GM12878 (cell line): ENCODE measurements at regions not wholly inside any gene's neighbourhood (a gene's known extent, or its start where the extent isn't known, plus 50 kb on each side); places are given as distances from the start of the nearest gene placed in this dataset.

Source experiments
- ATAC-seq: fragments of 200-7000 bp; cut with Tn5 transposase; 3 replicates; pipeline ENCODE4 v1.9.1; 2020; ENCODE audit warnings: mild to moderate bottlenecking, moderate library complexity
- BruUV-seq: library from RNA; stranded (reverse); fragments of 400-500 nt; replicated peaks from 2 replicates; lab custom pipeline; 2021; lab: Mats Ljungman, UMichigan
- CTCF ChIA-PET: fragments of 300-600 bp; sonication (Branson Sonifier 250); formaldehyde crosslinking; extraction: SDS; loops from one replicate; lab custom pipeline; 2021; ENCODE audit warnings: inconsistent platforms; lab: Yijun Ruan, JAX
- POLR2A ChIA-PET: fragments of 350-600 bp; formaldehyde crosslinking; extraction: SDS; loops from one replicate; lab custom pipeline; 2021; ENCODE audit warnings: inconsistent platforms; lab: Charles Lee
- RAD21 ChIA-PET: fragments of 300-600 bp; sonication (Branson Sonifier 250); formaldehyde crosslinking; loops from one replicate; lab custom pipeline; 2023; ENCODE audit warnings: antibody characterized with exemption; ENCODE audit not compliant: unreplicated experiment; lab: Charles Lee
- SMC1A ChIA-PET: fragments of 300-600 bp; sonication (Branson Sonifier 250); formaldehyde crosslinking; loops from one replicate; lab custom pipeline; 2023; ENCODE audit not compliant: unreplicated experiment, uncharacterized antibody; lab: Charles Lee
- DNase-seq: peaks from one replicate; pipeline ENCODE4 v3.0.0-alpha.2; 2011; ENCODE audit warnings: low read depth, low spot score
- FAIRE-seq: peaks from 3 replicates; lab custom pipeline; 2011; peaks lifted over from hg19 to GRCh38; lab: Jason Lieb, UNC
- H2AFZ ChIP-seq: 2 replicates; pipeline ENCODE4 v1.6.0; 2011; ENCODE audit warnings: low read depth, low read length, control low read depth; ENCODE audit not compliant: control insufficient read depth
- H3K27ac ChIP-seq: 2 replicates; pipeline ENCODE4 v1.5.1; 2011; ENCODE audit warnings: control low read depth; ENCODE audit not compliant: control insufficient read depth, insufficient read depth
- H3K27me3 ChIP-seq, 2 experiments: replicated peaks in 1 of 2; 2 replicates each; pipeline versions ENCODE4 v1.6.0 to v1.6.1; 2011; ENCODE audit warnings: low read length in 1 of 2; ENCODE audit not compliant: control insufficient read depth in 2 of 2, insufficient read depth in 2 of 2
- H3K36me3 ChIP-seq, 2 experiments: 2 replicates each; pipeline ENCODE4 v1.5.1; 2011; ENCODE audit warnings: low read length in 1 of 2; ENCODE audit not compliant: control insufficient read depth in 2 of 2, insufficient read depth in 2 of 2
- H3K4me1 ChIP-seq: 2 replicates; pipeline ENCODE4 v1.6.1; 2011; ENCODE audit warnings: mild to moderate bottlenecking, low read length, moderate library complexity, mixed read lengths; ENCODE audit not compliant: control insufficient read depth, insufficient read depth
- H3K4me2 ChIP-seq: 2 replicates; pipeline ENCODE4 v1.6.0; 2011; ENCODE audit warnings: control low read depth; ENCODE audit not compliant: control insufficient read depth, insufficient read depth
- H3K4me3 ChIP-seq: fragments of 200-600 bp; sonication (generic); 2 replicates; pipeline ENCODE4 v1.5.1; 2016
- H3K79me2 ChIP-seq: 2 replicates; pipeline ENCODE4 v1.6.0; 2011; ENCODE audit warnings: low read length; ENCODE audit not compliant: control insufficient read depth, insufficient read depth
- H3K9ac ChIP-seq: 2 replicates; pipeline ENCODE4 v1.8.0; 2011; ENCODE audit warnings: low read length, control low read depth, mixed read lengths; ENCODE audit not compliant: control insufficient read depth, insufficient read depth
- H3K9me3 ChIP-seq: replicated peaks from 3 replicates; pipeline ENCODE4 v1.5.1; 2011; ENCODE audit warnings: mild to moderate bottlenecking, low read length; ENCODE audit not compliant: control insufficient read depth, insufficient read depth
- H4K20me1 ChIP-seq: 2 replicates; pipeline ENCODE4 v1.6.0; 2011; ENCODE audit not compliant: control insufficient read depth, insufficient read depth
- E2F8 ChIP-seq: fragments of 450-650 bp; IDR thresholded peaks from 2 replicates; pipeline ENCODE4 v1.6.1; 2018; ENCODE audit warnings: mild to moderate bottlenecking, low read depth, moderate library complexity; ENCODE audit not compliant: partially characterized antibody
- JUNB ChIP-seq: IDR thresholded peaks from 2 replicates; pipeline ENCODE4 v1.6.1; 2016; ENCODE audit warnings: antibody characterized with exemption, mild to moderate bottlenecking
- NFYB ChIP-seq: IDR thresholded peaks from 2 replicates; pipeline ENCODE4 v1.6.1; 2011; ENCODE audit warnings: low read depth, mild to moderate bottlenecking, low read length, improper control_type of control experiment, moderate library complexity; ENCODE audit not compliant: insufficient read depth
- REST ChIP-seq: IDR thresholded peaks from 2 replicates; pipeline ENCODE4 v1.6.1; 2012; ENCODE audit warnings: mild to moderate bottlenecking, low read depth, low read length
- STAT3 ChIP-seq: IDR thresholded peaks from 2 replicates; pipeline ENCODE4 v1.6.1; 2011; ENCODE audit warnings: low read depth, low read length, improper control_type of control experiment
- TCF12 ChIP-seq: IDR thresholded peaks from 2 replicates; pipeline ENCODE4 v1.6.1; 2011; ENCODE audit warnings: low read depth, mild to moderate bottlenecking, low read length
- TCF3 ChIP-seq: IDR thresholded peaks from 2 replicates; pipeline ENCODE4 v1.6.1; 2012; ENCODE audit warnings: low read depth, mild to moderate bottlenecking, low read length, borderline replicate concordance; ENCODE audit not compliant: insufficient read depth
- ZBTB33 ChIP-seq: fragments of 450-650 bp; IDR thresholded peaks from 2 replicates; pipeline ENCODE4 v1.6.1; 2017; ENCODE audit warnings: mild to moderate bottlenecking
- WGBS: methylation state at CpG from one replicate; pipeline ENCODE4 v1.1.6; 2016; ENCODE audit warnings: low lambda C conversion rate; ENCODE audit not compliant: insufficient replicate concordance, insufficient coverage; ENCODE audit errors: missing lambda C conversion rate; 5-methylcytosine and 5-hydroxymethylcytosine counted together
- in situ Hi-C: fragments of 300-500 bp; cut with MboI; formaldehyde crosslinking; loops from 9 replicates; pipeline ENCODE4 v1.14.3; 2018; ENCODE audit warnings: mixed read lengths
- intact Hi-C: fragments of 100-400 bp; cut with micrococcal nuclease; formaldehyde crosslinking; loops from one replicate; pipeline ENCODE4 v1.14.2; 2022; ENCODE audit not compliant: unreplicated experiment

- H3K4me1 ChIP-seq: no peaks in the 10 kb centered on the region; the same call in 1 of the 2 replicates
- intact Hi-C loops: loop anchor here (5.0 kb wide), 2 partner anchors 340 to 565 kb away; partner anchors contain the start of gene MARCKS
- ATAC-seq (no peak), FAIRE-seq (no peak), DNase-seq (no peak)
- H3K9me3 ChIP-seq: peaks cover 5% of the 10 kb centered on the region
- H3K9ac ChIP-seq: no peak overlapping the region
- no peak overlapping the region for H2AFZ ChIP-seq
- TF ChIP-seq TCF12: no peak
- no peak for TF ChIP-seq ZBTB33
- no peak for TF ChIP-seq JUNB
- TF ChIP-seq REST: no peak
- no peak for TF ChIP-seq TCF3
- TF ChIP-seq E2F8: no peak
- no peak for TF ChIP-seq NFYB
- no peak for TF ChIP-seq STAT3
- 95% methylated on average over 4 of the region's 4 CpGs for WGBS
- no peaks in the 10 kb centered on the region for H3K27me3 ChIP-seq
- H3K36me3 ChIP-seq: no peaks in the 10 kb centered on the region
- H3K79me2 ChIP-seq: no peaks in the 10 kb centered on the region
- POLR2A ChIA-PET: no interaction called here
- H4K20me1 ChIP-seq: no peaks in the 10 kb centered on the region
- in situ Hi-C loops: no loop called here
- RAD21 ChIA-PET: interaction anchor here (1.0 kb wide), 1 partner anchor 341 kb away, joined by 3 read pairs; no protein-coding TSS in a partner anchor
- no peak overlapping the region for H3K27ac ChIP-seq
- no peak overlapping the region for H3K4me3 ChIP-seq
- no TSS peak for BruUV-seq
- CTCF ChIA-PET: interaction anchor here (0.5 to 2.9 kb wide), 4 partner anchors 15 to 587 kb away, joined by 3 to 15 read pairs (median 4); no protein-coding TSS in a partner anchor
- SMC1A ChIA-PET: interaction anchor here (1.2 to 2.1 kb wide), 3 partner anchors 15 to 587 kb away, joined by 3 to 7 read pairs (median 3); no protein-coding TSS in a partner anchor
- H3K4me2 ChIP-seq: no peak overlapping the region
Observed at GRCh38 chr6:113291751-113292445, 565.2 kb upstream of the MARCKS start.
